Neural progenitor cell (in vitro differentiated cells): ENCODE measurements at regions not wholly inside any gene's neighbourhood (a gene's known extent, or its start where the extent isn't known, plus 50 kb on each side); places are given as distances from the start of the nearest gene placed in this dataset.

Experiments used
- EZH2 ChIP-seq: fragments of 200-600 bp; sonication (generic); IDR thresholded peaks from 2 replicates; pipeline ENCODE4 v1.6.1; 2017; ENCODE audit warnings: antibody characterized with exemption, mild to moderate bottlenecking, moderate library complexity
- TF ChIP-seq, protein P1 (sequence below): fragments of 200-600 bp; sonication (generic); IDR thresholded peaks from 2 replicates; pipeline ENCODE4 v1.5.1; 2017; ENCODE audit warnings: antibody characterized with exemption, mild to moderate bottlenecking

DNA sequence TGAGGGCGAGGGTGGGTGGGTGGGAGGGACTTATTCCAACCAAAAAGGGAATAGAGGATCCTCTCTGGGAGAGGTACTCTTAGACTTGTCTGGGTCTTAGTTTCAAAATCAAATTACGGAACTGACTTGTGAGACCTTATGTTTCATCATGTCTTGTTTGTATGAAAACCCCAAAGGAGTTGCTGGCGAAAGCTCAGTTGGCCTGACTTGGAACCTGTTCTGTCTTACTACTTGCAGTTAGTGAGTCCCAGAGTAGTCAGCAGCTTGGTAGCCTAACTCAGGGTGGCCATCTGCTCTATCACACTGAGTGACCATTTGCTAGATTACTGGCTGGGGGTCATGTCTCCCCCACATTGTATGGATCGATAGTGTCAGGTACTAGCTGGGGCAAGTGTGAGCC is 114.9 kb upstream of the MOCS1 start:
- TF ChIP-seq EZH2 = no peak
- TF ChIP-seq, protein P1, sequence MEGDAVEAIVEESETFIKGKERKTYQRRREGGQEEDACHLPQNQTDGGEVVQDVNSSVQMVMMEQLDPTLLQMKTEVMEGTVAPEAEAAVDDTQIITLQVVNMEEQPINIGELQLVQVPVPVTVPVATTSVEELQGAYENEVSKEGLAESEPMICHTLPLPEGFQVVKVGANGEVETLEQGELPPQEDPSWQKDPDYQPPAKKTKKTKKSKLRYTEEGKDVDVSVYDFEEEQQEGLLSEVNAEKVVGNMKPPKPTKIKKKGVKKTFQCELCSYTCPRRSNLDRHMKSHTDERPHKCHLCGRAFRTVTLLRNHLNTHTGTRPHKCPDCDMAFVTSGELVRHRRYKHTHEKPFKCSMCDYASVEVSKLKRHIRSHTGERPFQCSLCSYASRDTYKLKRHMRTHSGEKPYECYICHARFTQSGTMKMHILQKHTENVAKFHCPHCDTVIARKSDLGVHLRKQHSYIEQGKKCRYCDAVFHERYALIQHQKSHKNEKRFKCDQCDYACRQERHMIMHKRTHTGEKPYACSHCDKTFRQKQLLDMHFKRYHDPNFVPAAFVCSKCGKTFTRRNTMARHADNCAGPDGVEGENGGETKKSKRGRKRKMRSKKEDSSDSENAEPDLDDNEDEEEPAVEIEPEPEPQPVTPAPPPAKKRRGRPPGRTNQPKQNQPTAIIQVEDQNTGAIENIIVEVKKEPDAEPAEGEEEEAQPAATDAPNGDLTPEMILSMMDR = no peak
